Endodermal cell (in vitro differentiated cells): ENCODE measurements at regions not wholly inside any gene's neighbourhood (a gene's known extent, or its start where the extent isn't known, plus 50 kb on each side); places are given as distances from the start of the nearest gene placed in this dataset.

Experiments used
- DNase-seq: peaks from one replicate; pipeline ENCODE4 v3.0.0-alpha.2; 2017
- H3K27ac ChIP-seq: 2 replicates; pipeline ENCODE4 v1.5.1; 2013; ENCODE audit warnings: mild to moderate bottlenecking, low read depth, low read length, moderate library complexity
- H3K27me3 ChIP-seq: 2 replicates; pipeline ENCODE4 v1.6.1; 2013; ENCODE audit warnings: mild to moderate bottlenecking, low read length, moderate library complexity; ENCODE audit not compliant: insufficient read depth, control insufficient read depth, poor library complexity, severe bottlenecking
- H3K36me3 ChIP-seq: 2 replicates; pipeline ENCODE4 v1.7.0; 2013; ENCODE audit warnings: mild to moderate bottlenecking, low read length, moderate library complexity; ENCODE audit not compliant: control insufficient read depth, insufficient read depth
- H3K4me1 ChIP-seq: one replicate; pipeline ENCODE4 v1.7.0; 2013; ENCODE audit warnings: low read length; ENCODE audit not compliant: control insufficient read depth, insufficient read depth
- H3K4me3 ChIP-seq: 2 replicates; pipeline ENCODE4 v1.5.1; 2013; ENCODE audit warnings: mild to moderate bottlenecking, low read length, moderate library complexity
- H3K9ac ChIP-seq: 2 replicates; pipeline ENCODE4 v1.6.1; 2013; ENCODE audit warnings: mild to moderate bottlenecking, low read length, moderate library complexity; ENCODE audit not compliant: poor library complexity, severe bottlenecking; ENCODE audit errors: extremely low read depth
- H3K9me3 ChIP-seq: 2 replicates; pipeline ENCODE4 v1.6.1; 2013; ENCODE audit warnings: mild to moderate bottlenecking, low read length, moderate library complexity; ENCODE audit not compliant: control insufficient read depth
- H3K27ac Mint-ChIP-seq: 2 replicates; pipeline ENCODE4 v1.8.0; 2020; ENCODE audit warnings: mixed read lengths
- H3K27me3 Mint-ChIP-seq: 2 replicates; pipeline ENCODE4 v1.8.0; 2021; ENCODE audit warnings: mild to moderate bottlenecking, mixed read lengths; ENCODE audit not compliant: insufficient read depth
- H3K36me3 Mint-ChIP-seq: 2 replicates; pipeline ENCODE4 v1.8.0; 2020; ENCODE audit warnings: low read depth, mixed read lengths
- H3K4me1 Mint-ChIP-seq: 2 replicates; pipeline ENCODE4 v1.8.0; 2020; ENCODE audit warnings: mixed read lengths
- H3K4me3 Mint-ChIP-seq: 2 replicates; pipeline ENCODE4 v1.8.0; 2020; ENCODE audit warnings: mild to moderate bottlenecking, moderate library complexity, mixed read lengths
- H3K9me3 Mint-ChIP-seq: 2 replicates; pipeline ENCODE4 v1.8.0; 2020; ENCODE audit warnings: mild to moderate bottlenecking, mixed read lengths
- CTCF ChIP-seq: fragments of 200-600 bp; sonication (generic); conservative IDR thresholded peaks from 2 replicates; pipeline ENCODE4 v1.5.0; 2021; ENCODE audit warnings: antibody characterized with exemption, mild to moderate bottlenecking
- WGBS, 2 experiments: methylation state at CpG; one replicate each; pipeline versions ENCODE4 v1.1.5 to v1.1.7; 2013; ENCODE audit warnings: missing lambda C conversion rate in 2 of 2, mixed read lengths in 1 of 2; ENCODE audit not compliant: insufficient coverage in 1 of 2, insufficient read length in 1 of 2; 5-methylcytosine and 5-hydroxymethylcytosine counted together

GRCh38 chr1:38526046-38526445 is 333.5 kb downstream of the RRAGC start:
- Histone ChIP-seq H3K4me1 (no peaks in the 10 kb centered on the region), H3K27me3 (peaks cover 23% of the 10 kb centered on the region), H3K9ac (no peak overlapping the region), H3K9me3 (no peaks in the 10 kb centered on the region), H3K4me3 (no peak overlapping the region), H3K36me3 (no peaks in the 10 kb centered on the region), H3K27ac (no peak overlapping the region)
- no peaks in the 10 kb centered on the region for H3K4me1 Mint-ChIP-seq
- H3K27me3 Mint-ChIP-seq: peaks cover 23% of the 10 kb centered on the region
- no peaks in the 10 kb centered on the region for H3K36me3 Mint-ChIP-seq
- no peak overlapping the region for H3K27ac Mint-ChIP-seq
- H3K9me3 Mint-ChIP-seq: no peaks in the 10 kb centered on the region
- WGBS, 2 experiments: 86 to 91% methylated on average over 2 to 7 of the region's 7 CpGs
- no peak for TF ChIP-seq CTCF
- no peak for DNase-seq
- no peak overlapping the region for H3K4me3 Mint-ChIP-seq

GRCh38 chr1:38525343-38526043 is 334.1 kb downstream of the RRAGC start:
- H3K27me3 Mint-ChIP-seq: peaks cover 25% of the 10 kb centered on the region
- H3K4me3 ChIP-seq: no peak overlapping the region
- H3K9me3 Mint-ChIP-seq: no peaks in the 10 kb centered on the region
- H3K27ac ChIP-seq: no peak overlapping the region
- DNase-seq: no peak
- no peak for TF ChIP-seq CTCF
- H3K9me3 ChIP-seq: no peaks in the 10 kb centered on the region
- H3K36me3 ChIP-seq: no peaks in the 10 kb centered on the region
- peaks cover 26% of the 10 kb centered on the region for H3K27me3 ChIP-seq
- no peak overlapping the region for H3K4me3 Mint-ChIP-seq
- H3K9ac ChIP-seq: no peak overlapping the region
- H3K27ac Mint-ChIP-seq: no peak overlapping the region
- no peaks in the 10 kb centered on the region for H3K4me1 Mint-ChIP-seq
- WGBS, 2 experiments: 93 to 95% methylated on average over 4 of the region's 4 CpGs
- no peaks in the 10 kb centered on the region for H3K4me1 ChIP-seq
- no peaks in the 10 kb centered on the region for H3K36me3 Mint-ChIP-seq

- no peaks in the 10 kb centered on the region for H3K9me3 ChIP-seq
- H3K4me3 ChIP-seq: no peak overlapping the region
- no peak for DNase-seq
- no peak overlapping the region for H3K27ac ChIP-seq
- H3K4me1 ChIP-seq: no peaks in the 10 kb centered on the region
- peaks cover 39% of the 10 kb centered on the region for H3K27me3 ChIP-seq
- TF ChIP-seq CTCF: no peak
- Mint-ChIP-seq H3K4me1 (no peaks in the 10 kb centered on the region), H3K27me3 (peaks cover 32% of the 10 kb centered on the region), H3K9me3 (no peaks in the 10 kb centered on the region), H3K27ac (no peak overlapping the region), H3K4me3 (no peak overlapping the region), H3K36me3 (no peaks in the 10 kb centered on the region)
- no peaks in the 10 kb centered on the region for H3K36me3 ChIP-seq
- H3K9ac ChIP-seq: no peak overlapping the region
- 88 to 96% methylated on average over 6 to 7 of the region's 8 CpGs for WGBS, 2 experiments
Observed at GRCh38 chr1:38524025-38524641, 335.4 kb downstream of the RRAGC start.
